Psoas muscle (tissue), 7 donors: ENCODE measurements at regions not wholly inside any gene's neighbourhood (a gene's known extent, or its start where the extent isn't known, plus 50 kb on each side); places are given as distances from the start of the nearest gene placed in this dataset.
"Not testable (repeated sequence)": the region's sequence is repeated elsewhere in the genome, so short reads cannot be mapped to it uniquely, and the experiment has no call there.

ENCODE experiments used
- ATAC-seq, 4 donors: fragments of 200-7000 bp; cut with Tn5 transposase; one replicate each; pipeline ENCODE4 v1.9.1; 2020; ENCODE audit warnings: moderate library complexity in 3 of 4, mild to moderate bottlenecking in 2 of 4
- DNase-seq, 2 donors: peaks; one replicate each; pipeline ENCODE4 v3.0.0-alpha.2; 2020
- H3K27ac ChIP-seq: fragments of 200-600 bp; one replicate; pipeline ENCODE4 v1.8.0; 2022
- H3K27me3 ChIP-seq, 3 donors: fragments of 200-600 bp in 1 of 3; one replicate each; pipeline versions ENCODE4 v1.6.1 to v1.8.0; 2013 to 2022; ENCODE audit warnings: low read length in 2 of 3, mild to moderate bottlenecking in 2 of 3, moderate library complexity in 1 of 3; ENCODE audit not compliant: insufficient read depth in 3 of 3
- H3K36me3 ChIP-seq, 2 donors: fragments of 200-600 bp in 1 of 2; one replicate each; pipeline versions ENCODE4 v1.6.1 to v1.8.0; 2013 to 2022; ENCODE audit warnings: low read depth in 1 of 2, mild to moderate bottlenecking in 1 of 2, moderate library complexity in 1 of 2; ENCODE audit not compliant: insufficient read depth in 1 of 2
- H3K4me1 ChIP-seq: fragments of 200-600 bp; one replicate; pipeline ENCODE4 v1.8.0; 2022
- H3K4me3 ChIP-seq: fragments of 200-600 bp; one replicate; pipeline ENCODE4 v1.8.0; 2022; ENCODE audit warnings: mild to moderate bottlenecking
- H3K9me3 ChIP-seq: fragments of 200-600 bp; one replicate; pipeline ENCODE4 v1.8.0; 2022
- WGBS, 3 donors: extraction: QIAGEN DNeasy Blood & Tissue Kit; methylation state at CpG; one replicate each; pipeline versions ENCODE4 v1.1.6 to v1.1.7; 2013; 5-methylcytosine and 5-hydroxymethylcytosine counted together
- intact Hi-C, 2 donors: fragments of 100-400 bp; cut with DNase I; formaldehyde crosslinking; loops; one replicate each; pipeline versions ENCODE4 v1.11.0 to v1.14.2; 2022
- TF ChIP-seq, protein P1 (sequence below): fragments of 200-600 bp; IDR thresholded peaks from one replicate; pipeline ENCODE4 v1.8.0; 2022; ENCODE audit warnings: antibody characterized with exemption
- donor health status: healthy with polysubstance abuse.
- donor health status: DM: no; HTN: no; CAD: no; lungs with moderate emphysema.
- donor health status: Bipolar disorder and iron deficiency.
- donor health status: healthy.
- donor health status: DM: yes; HTN: yes; CAD: no.
- donor health status: DM: no; HTN: no; CAD: no.
- donor health status: DM: yes; HTN: yes; CAD: no.

DNA sequence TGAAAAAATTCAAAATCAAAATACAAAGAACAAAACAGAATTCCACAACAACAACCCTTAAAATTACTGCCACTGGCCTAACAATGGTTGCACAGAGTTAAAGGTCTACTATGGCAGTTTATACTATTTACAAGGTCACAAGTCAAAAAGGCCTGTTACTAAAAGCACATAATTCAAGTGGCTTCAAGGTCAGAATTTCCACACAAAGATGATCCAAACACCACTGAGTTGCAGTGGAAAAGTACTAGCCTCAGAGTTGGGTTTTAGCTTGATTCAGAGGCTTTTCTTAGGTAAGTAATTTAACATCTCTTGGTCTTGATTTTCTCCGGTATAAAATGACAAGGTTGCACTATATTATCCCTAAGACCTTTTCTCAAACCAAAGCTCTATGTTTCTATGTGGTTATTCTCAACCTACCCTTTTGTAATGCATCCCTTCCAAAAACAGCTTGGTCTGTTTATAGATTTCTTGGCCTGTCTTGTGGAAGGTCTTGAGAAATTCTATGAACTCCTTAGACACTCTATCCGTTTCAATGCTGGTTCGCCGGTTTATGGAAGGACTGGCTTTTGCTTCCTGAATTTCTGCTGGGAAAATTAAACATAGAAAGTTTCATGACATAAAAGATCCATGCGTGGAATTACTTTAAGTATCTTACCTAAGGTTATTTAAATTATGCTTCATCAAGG, 69.5 kb downstream of the MDH2 start:
- H3K27ac ChIP-seq, H3K9me3 ChIP-seq, H3K4me3 ChIP-seq, H3K27me3 ChIP-seq, DNase-seq, intact Hi-C loops, H3K36me3 ChIP-seq, H3K4me1 ChIP-seq: not testable (repeated sequence)
- peak in 1 of 4 donors; percentile 59 for ATAC-seq
- 53 to 87% (median 74%) methylated on average over 5 of the region's 5 CpGs for WGBS, 3 donors

DNA sequence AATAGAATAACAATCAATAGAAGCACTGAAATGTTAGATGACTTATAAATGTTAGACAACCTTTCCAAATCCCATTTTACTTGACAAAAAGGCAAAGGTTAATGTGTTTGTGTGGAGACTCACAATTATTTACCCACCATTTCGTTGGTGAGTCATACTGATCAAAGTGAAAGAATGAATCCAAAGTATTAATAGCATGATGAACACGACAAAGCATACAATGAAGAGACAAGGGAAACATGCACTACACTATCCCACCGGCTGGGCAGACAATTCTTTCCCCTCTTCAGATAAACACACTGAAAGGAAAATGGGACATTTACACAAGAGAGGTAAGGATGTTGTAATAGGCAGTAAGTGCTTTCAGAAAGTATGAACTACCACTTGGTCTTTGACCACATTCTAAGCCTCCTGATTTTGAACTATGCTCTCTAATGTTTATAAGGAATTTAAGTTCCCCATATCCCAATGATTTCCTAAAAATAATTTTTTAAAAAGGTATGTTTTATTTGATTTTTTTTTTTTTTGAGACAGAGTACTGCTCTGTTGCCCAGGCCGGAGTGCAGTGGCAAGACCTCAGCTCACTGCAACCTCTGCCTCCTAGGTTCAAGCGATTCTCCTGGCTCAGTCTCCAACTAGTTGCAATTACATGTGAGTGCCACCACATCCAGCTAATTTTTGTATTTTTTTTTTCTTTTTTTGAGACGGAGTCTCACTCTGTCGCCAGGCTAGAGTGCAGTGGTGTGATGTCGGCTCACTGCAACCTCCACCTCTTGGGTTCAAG, 70.5 kb downstream of the MDH2 start:
- H3K4me3 ChIP-seq, H3K27ac ChIP-seq, H3K4me1 ChIP-seq, H3K36me3 ChIP-seq, intact Hi-C loops, H3K27me3 ChIP-seq, H3K9me3 ChIP-seq, ATAC-seq, DNase-seq: not testable (repeated sequence)
- WGBS, 3 donors, result 85% methylated on average over 8 of the region's 8 CpGs

DNA sequence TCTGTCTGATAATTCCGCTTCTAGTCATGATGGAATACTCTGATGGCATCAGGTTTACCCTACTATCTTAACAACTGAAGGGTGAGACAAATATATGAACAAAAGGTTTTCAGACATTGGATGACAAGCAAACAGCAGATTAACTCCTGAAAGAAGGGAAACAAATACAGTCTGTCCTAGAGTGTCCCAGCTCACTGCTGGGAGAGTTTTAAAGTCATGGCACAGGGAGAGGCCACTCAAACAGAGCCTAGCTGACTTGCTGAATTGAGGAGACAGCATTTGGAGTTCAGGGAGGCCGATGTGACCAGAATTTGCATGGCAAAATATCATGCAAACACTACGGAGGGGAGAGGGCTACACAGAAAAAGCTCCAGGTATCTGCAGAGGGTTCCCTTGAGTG, 73.1 kb downstream of the MDH2 start:
- H3K4me1 ChIP-seq, result no peaks in the 10 kb centered on the region
- no peak overlapping the region for H3K4me3 ChIP-seq
- H3K36me3 ChIP-seq, result no peaks in the 10 kb centered on the region
- 63 to 71% (median 70%) methylated on average over 3 of the region's 3 CpGs for WGBS, 3 donors
- no peak overlapping the region for H3K27ac ChIP-seq
- DNase-seq (no peak), ATAC-seq (no peak)
- H3K27me3 ChIP-seq, result no peaks in the 10 kb centered on the region
- no peaks in the 10 kb centered on the region for H3K9me3 ChIP-seq
- TF ChIP-seq, protein P1, sequence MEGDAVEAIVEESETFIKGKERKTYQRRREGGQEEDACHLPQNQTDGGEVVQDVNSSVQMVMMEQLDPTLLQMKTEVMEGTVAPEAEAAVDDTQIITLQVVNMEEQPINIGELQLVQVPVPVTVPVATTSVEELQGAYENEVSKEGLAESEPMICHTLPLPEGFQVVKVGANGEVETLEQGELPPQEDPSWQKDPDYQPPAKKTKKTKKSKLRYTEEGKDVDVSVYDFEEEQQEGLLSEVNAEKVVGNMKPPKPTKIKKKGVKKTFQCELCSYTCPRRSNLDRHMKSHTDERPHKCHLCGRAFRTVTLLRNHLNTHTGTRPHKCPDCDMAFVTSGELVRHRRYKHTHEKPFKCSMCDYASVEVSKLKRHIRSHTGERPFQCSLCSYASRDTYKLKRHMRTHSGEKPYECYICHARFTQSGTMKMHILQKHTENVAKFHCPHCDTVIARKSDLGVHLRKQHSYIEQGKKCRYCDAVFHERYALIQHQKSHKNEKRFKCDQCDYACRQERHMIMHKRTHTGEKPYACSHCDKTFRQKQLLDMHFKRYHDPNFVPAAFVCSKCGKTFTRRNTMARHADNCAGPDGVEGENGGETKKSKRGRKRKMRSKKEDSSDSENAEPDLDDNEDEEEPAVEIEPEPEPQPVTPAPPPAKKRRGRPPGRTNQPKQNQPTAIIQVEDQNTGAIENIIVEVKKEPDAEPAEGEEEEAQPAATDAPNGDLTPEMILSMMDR, result no peak
- intact Hi-C loops, result loop anchor here in 1 of 2 donors (10.0 kb wide), 1 partner anchor 56 kb away; no protein-coding TSS in a partner anchor

DNA sequence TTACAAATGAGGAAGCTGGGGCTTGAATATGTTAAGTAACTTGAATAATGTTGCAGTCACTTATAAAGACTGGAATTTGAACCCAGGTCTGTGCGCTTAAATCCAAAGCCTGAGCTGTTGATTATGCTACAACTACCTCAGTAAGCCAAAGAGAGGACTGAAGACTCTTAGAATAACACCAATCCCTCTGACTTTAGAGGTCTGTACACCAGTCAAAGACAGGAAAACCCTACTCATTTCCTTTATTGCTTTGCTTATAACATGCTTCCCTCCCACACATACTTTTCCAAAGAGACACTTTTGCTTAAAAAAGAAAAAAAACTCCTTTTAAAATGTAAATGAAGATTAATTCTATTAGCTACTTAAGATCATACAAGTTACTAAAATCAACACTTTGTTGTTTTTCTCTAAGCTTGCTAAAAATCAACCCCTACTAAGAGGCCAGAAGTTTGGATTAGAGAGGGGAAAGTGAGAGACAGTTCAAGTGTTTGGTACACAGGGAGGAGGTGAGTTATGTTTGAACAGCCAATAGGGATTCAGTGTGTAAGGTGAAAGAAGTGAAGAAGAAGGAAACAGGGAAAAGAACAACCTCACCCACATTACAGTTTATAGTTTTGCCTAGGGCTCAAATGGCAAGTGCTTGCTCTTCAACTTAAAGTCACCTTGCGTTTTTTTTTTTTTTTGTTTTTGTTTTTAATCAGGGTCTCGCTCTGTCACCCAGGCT, 74.8 kb downstream of the MDH2 start:
- no peak overlapping the region for H3K4me3 ChIP-seq
- TF ChIP-seq, protein P1, result no peak
- WGBS, 3 donors, result 81 to 83% (median 81%) methylated on average over 3 of the region's 3 CpGs
- no peaks in the 10 kb centered on the region for H3K36me3 ChIP-seq
- no peaks in the 10 kb centered on the region for H3K4me1 ChIP-seq
- no peak for DNase-seq
- H3K9me3 ChIP-seq, result no peaks in the 10 kb centered on the region
- H3K27ac ChIP-seq, result no peak overlapping the region
- ATAC-seq, result no peak
- no peaks in the 10 kb centered on the region for H3K27me3 ChIP-seq
- intact Hi-C loops, result loop anchor here in 1 of 2 donors (10.0 kb wide), 1 partner anchor 58 kb away; no protein-coding TSS in a partner anchor

DNA sequence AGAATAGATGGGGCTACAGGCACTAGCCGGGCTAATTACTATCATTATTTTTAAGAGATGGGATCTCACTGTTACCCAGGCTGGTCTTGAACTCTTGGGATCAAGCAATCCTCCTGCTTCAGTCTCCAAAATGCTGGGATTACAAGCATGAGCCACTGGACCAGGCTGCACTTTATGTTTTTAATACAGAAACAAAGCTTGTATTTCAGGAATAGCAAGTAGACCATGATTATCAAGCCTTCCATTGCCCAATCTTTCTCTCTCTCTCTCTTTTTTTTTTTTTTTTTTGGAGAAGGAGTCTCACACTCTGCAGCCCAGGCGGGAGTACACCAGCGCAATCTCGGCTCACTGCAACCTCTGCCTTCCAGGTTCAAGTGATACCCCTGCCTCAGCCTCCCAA, 75.4 kb downstream of the MDH2 start:
- 83 to 90% (median 88%) methylated on average over 4 of the region's 4 CpGs for WGBS, 3 donors
- Histone ChIP-seq H3K4me3 (no peak overlapping the region), H3K27me3 (no peaks in the 10 kb centered on the region), H3K27ac (no peak overlapping the region), H3K9me3 (no peaks in the 10 kb centered on the region), H3K36me3 (no peaks in the 10 kb centered on the region), H3K4me1 (no peaks in the 10 kb centered on the region)
- TF ChIP-seq, protein P1, result no peak
- ATAC-seq (no peak), DNase-seq (no peak)
- intact Hi-C loops, result loop anchor here in 1 of 2 donors (10.0 kb wide), 1 partner anchor 59 kb away; no protein-coding TSS in a partner anchor
